WTC11 (cell line): ENCODE measurements at regions not wholly inside any gene's neighbourhood (a gene's known extent, or its start where the extent isn't known, plus 50 kb on each side); places are given as distances from the start of the nearest gene placed in this dataset.

ENCODE experiments used
- ATAC-seq: fragments of 200-7000 bp; cut with Tn5 transposase; 2 replicates; pipeline ENCODE4 v1.10.0; 2021; ENCODE audit warnings: mild to moderate bottlenecking, moderate library complexity
- CTCF ChIA-PET: fragments of 300-600 bp; sonication (Branson Sonifier 250); formaldehyde crosslinking; loops from one replicate; lab custom pipeline; 2021; ENCODE audit warnings: antibody characterized with exemption; lab: Charles Lee
- POLR2A ChIA-PET: fragments of 350-600 bp; sonication (Branson Sonifier 250); formaldehyde crosslinking; loops from one replicate; lab custom pipeline; 2021; ENCODE audit warnings: antibody characterized with exemption; lab: Charles Lee
- DNase-seq: peaks from one replicate; pipeline ENCODE4 v3.0.0; 2021; ENCODE audit warnings: low spot score
- H3K27ac Mint-ChIP-seq: 2 replicates; pipeline ENCODE4 v1.8.0; 2021; ENCODE audit warnings: mixed read lengths
- H3K27me3 Mint-ChIP-seq: 2 replicates; pipeline ENCODE4 v1.8.0; 2021; ENCODE audit warnings: low read depth, mild to moderate bottlenecking, moderate library complexity, mixed read lengths
- H3K36me3 Mint-ChIP-seq: 2 replicates; pipeline ENCODE4 v1.8.0; 2021; ENCODE audit warnings: mixed read lengths
- H3K4me1 Mint-ChIP-seq: 2 replicates; pipeline ENCODE4 v1.8.0; 2022; ENCODE audit warnings: mixed read lengths
- H3K4me3 Mint-ChIP-seq: 2 replicates; pipeline ENCODE4 v1.8.0; 2021; ENCODE audit warnings: mild to moderate bottlenecking, moderate library complexity, mixed read lengths
- H3K9me3 Mint-ChIP-seq: 2 replicates; pipeline ENCODE4 v1.8.0; 2021; ENCODE audit warnings: mixed read lengths
- ATF1 ChIP-seq: sonication (generic); formaldehyde crosslinking; IDR thresholded peaks from 2 replicates; pipeline ENCODE4 v1.8.1; 2023; ENCODE audit warnings: mild to moderate bottlenecking, moderate library complexity, missing genetic modification reagents
- CREM ChIP-seq: sonication (generic); formaldehyde crosslinking; IDR thresholded peaks from 2 replicates; pipeline ENCODE4 v1.8.1; 2022; ENCODE audit warnings: mild to moderate bottlenecking, missing genetic modification reagents, moderate library complexity
- ETV6 ChIP-seq: sonication (generic); formaldehyde crosslinking; IDR thresholded peaks from 2 replicates; pipeline ENCODE4 v1.8.1; 2022; ENCODE audit warnings: mild to moderate bottlenecking, missing genetic modification reagents
- FOXK1 ChIP-seq: sonication (generic); formaldehyde crosslinking; IDR thresholded peaks from 2 replicates; pipeline ENCODE4 v1.8.0; 2022; ENCODE audit warnings: mild to moderate bottlenecking, moderate library complexity, missing genetic modification reagents
- KAT7 ChIP-seq: sonication (generic); formaldehyde crosslinking; IDR thresholded peaks from 2 replicates; pipeline ENCODE4 v1.8.1; 2023; ENCODE audit warnings: missing genetic modification reagents, mild to moderate bottlenecking, borderline replicate concordance
- MLX ChIP-seq: sonication (generic); formaldehyde crosslinking; IDR thresholded peaks from 2 replicates; pipeline ENCODE4 v1.8.1; 2023; ENCODE audit warnings: mild to moderate bottlenecking, missing genetic modification reagents, moderate library complexity
- MYBL2 ChIP-seq: sonication (generic); formaldehyde crosslinking; IDR thresholded peaks from 2 replicates; pipeline ENCODE4 v1.8.1; 2023; ENCODE audit warnings: mild to moderate bottlenecking, moderate library complexity, missing genetic modification reagents
- NR1H2 ChIP-seq: sonication (generic); formaldehyde crosslinking; IDR thresholded peaks from 2 replicates; pipeline ENCODE4 v1.9.0; 2021; ENCODE audit warnings: mild to moderate bottlenecking, moderate library complexity, missing genetic modification reagents
- NR2C2 ChIP-seq: sonication (generic); formaldehyde crosslinking; IDR thresholded peaks from 2 replicates; pipeline ENCODE4 v1.8.0; 2022; ENCODE audit warnings: mild to moderate bottlenecking, missing genetic modification reagents
- OVOL2 ChIP-seq: fragments of 250-450 bp; sonication (Bioruptor Pico); IDR thresholded peaks from 2 replicates; pipeline ENCODE4 v1.9.0; 2021; ENCODE audit warnings: mild to moderate bottlenecking, borderline replicate concordance
- RORB ChIP-seq: fragments of 250-450 bp; sonication (Bioruptor Pico); IDR thresholded peaks from 2 replicates; pipeline ENCODE4 v1.9.0; 2021; ENCODE audit warnings: mild to moderate bottlenecking
- SMAD3 ChIP-seq: sonication (generic); formaldehyde crosslinking; IDR thresholded peaks from 2 replicates; pipeline ENCODE4 v1.8.0; 2022; ENCODE audit warnings: missing genetic modification reagents, mild to moderate bottlenecking, borderline replicate concordance
- SMAD4 ChIP-seq: sonication (generic); formaldehyde crosslinking; IDR thresholded peaks from 2 replicates; pipeline ENCODE4 v1.8.0; 2022; ENCODE audit warnings: mild to moderate bottlenecking, missing genetic modification reagents
- TEAD4 ChIP-seq: sonication (generic); formaldehyde crosslinking; IDR thresholded peaks from 2 replicates; pipeline ENCODE4 v1.8.0; 2022; ENCODE audit warnings: mild to moderate bottlenecking, missing genetic modification reagents
- USF1 ChIP-seq: sonication (generic); formaldehyde crosslinking; IDR thresholded peaks from 2 replicates; pipeline ENCODE4 v1.8.0; 2022; ENCODE audit warnings: mild to moderate bottlenecking, missing genetic modification reagents
- ZBTB21 ChIP-seq: sonication (generic); formaldehyde crosslinking; IDR thresholded peaks from 2 replicates; pipeline ENCODE4 v1.8.1; 2023; ENCODE audit warnings: mild to moderate bottlenecking, missing genetic modification reagents, borderline replicate concordance
- ZNF263 ChIP-seq: sonication (generic); formaldehyde crosslinking; IDR thresholded peaks from 2 replicates; pipeline ENCODE4 v1.8.1; 2022; ENCODE audit warnings: low read depth, mild to moderate bottlenecking, moderate library complexity, missing genetic modification reagents
- ZNF396 ChIP-seq: fragments of 250-450 bp; sonication (Bioruptor Pico); IDR thresholded peaks from 2 replicates; pipeline ENCODE4 v1.8.0; 2021; ENCODE audit warnings: mild to moderate bottlenecking, moderate library complexity, borderline replicate concordance
- ZNF671 ChIP-seq: fragments of 250-450 bp; sonication (Bioruptor Pico); IDR thresholded peaks from 2 replicates; pipeline ENCODE4 v1.8.0; 2021; ENCODE audit warnings: mild to moderate bottlenecking
- ZSCAN18 ChIP-seq: fragments of 250-450 bp; sonication (Bioruptor Pico); IDR thresholded peaks from 2 replicates; pipeline ENCODE4 v2.1.2; 2022; ENCODE audit warnings: mild to moderate bottlenecking, moderate library complexity
- TF ChIP-seq, protein P1 (sequence below): sonication (generic); formaldehyde crosslinking; IDR thresholded peaks from 2 replicates; pipeline ENCODE4 v1.8.0; 2022; ENCODE audit warnings: mild to moderate bottlenecking, missing genetic modification reagents
- TF ChIP-seq, protein P2 (sequence below): sonication (generic); formaldehyde crosslinking; IDR thresholded peaks from 2 replicates; pipeline ENCODE4 v1.8.1; 2023; ENCODE audit warnings: mild to moderate bottlenecking, missing genetic modification reagents, moderate library complexity
- TF ChIP-seq, protein P3 (sequence below): fragments of 200-600 bp; IDR thresholded peaks from 2 replicates; pipeline ENCODE4 v1.8.0; 2022; ENCODE audit warnings: antibody characterized with exemption

DNA sequence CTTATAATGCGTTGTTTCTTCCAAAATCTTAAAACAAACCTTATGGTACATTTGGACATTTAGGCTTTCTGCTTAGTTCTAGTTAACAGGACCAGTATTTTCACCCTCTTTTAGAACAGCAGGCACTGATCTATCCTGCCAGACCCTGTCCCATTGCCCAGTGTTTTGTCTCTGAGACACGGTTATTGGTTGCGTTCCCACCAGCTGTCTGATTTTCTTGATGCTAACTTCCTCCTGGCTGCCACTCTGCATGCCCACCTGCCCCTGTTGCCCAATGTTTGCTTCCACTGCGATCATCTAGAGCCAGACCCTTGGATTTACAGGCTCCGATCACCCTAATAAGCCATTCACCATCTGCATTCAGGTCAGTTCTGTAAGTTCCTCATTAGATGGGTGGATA lies 506.0 kb upstream of the CDH6 start (continued):
- TF ChIP-seq ZNF263 (CRISPR knock-in tag) (no peak), KAT7 (CRISPR knock-in tag) (no peak)

- ATAC-seq = no peak
- no peak for DNase-seq
- TF ChIP-seq ZSCAN18 (no peak), NR2C2 (CRISPR knock-in tag) (no peak), ZBTB21 (CRISPR knock-in tag) (no peak), CREM (CRISPR knock-in tag) (no peak), RORB (CRISPR knock-in tag) (no peak), SMAD3 (CRISPR knock-in tag) (no peak), ZNF671 (no peak), ATF1 (no peak)
- TF ChIP-seq, protein P1, sequence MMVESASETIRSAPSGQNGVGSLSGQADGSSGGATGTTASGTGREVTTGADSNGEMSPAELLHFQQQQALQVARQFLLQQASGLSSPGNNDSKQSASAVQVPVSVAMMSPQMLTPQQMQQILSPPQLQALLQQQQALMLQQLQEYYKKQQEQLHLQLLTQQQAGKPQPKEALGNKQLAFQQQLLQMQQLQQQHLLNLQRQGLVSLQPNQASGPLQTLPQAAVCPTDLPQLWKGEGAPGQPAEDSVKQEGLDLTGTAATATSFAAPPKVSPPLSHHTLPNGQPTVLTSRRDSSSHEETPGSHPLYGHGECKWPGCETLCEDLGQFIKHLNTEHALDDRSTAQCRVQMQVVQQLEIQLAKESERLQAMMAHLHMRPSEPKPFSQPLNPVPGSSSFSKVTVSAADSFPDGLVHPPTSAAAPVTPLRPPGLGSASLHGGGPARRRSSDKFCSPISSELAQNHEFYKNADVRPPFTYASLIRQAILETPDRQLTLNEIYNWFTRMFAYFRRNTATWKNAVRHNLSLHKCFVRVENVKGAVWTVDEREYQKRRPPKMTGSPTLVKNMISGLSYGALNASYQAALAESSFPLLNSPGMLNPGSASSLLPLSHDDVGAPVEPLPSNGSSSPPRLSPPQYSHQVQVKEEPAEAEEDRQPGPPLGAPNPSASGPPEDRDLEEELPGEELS = no peak
- TF ChIP-seq, protein P2, sequence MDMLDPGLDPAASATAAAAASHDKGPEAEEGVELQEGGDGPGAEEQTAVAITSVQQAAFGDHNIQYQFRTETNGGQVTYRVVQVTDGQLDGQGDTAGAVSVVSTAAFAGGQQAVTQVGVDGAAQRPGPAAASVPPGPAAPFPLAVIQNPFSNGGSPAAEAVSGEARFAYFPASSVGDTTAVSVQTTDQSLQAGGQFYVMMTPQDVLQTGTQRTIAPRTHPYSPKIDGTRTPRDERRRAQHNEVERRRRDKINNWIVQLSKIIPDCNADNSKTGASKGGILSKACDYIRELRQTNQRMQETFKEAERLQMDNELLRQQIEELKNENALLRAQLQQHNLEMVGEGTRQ (CRISPR knock-in tag) = no peak
- POLR2A ChIA-PET = no interaction called here
- Mint-ChIP-seq H3K4me3 (no peak overlapping the region), H3K27ac (no peak overlapping the region), H3K4me1 (0 out of 2 replicates have a peak, but pooled peaks cover 2% of the 10 kb centered on the region), H3K9me3 (peaks cover 7% of the 10 kb centered on the region; the same call in 1 of the 2 replicates), H3K27me3 (peaks cover 8% of the 10 kb centered on the region), H3K36me3 (no peaks in the 10 kb centered on the region)
- CTCF ChIA-PET = no interaction called here
These were observed 507.0 kb upstream of the CDH6 start for GRCh38 chr5:30686530-30686929.

GRCh38 chr5:30676223-30676840 lies 517.2 kb upstream of the CDH6 start:
- CTCF ChIA-PET = no interaction called here
- Mint-ChIP-seq H3K4me3 (no peak overlapping the region), H3K27me3 (peaks cover 29% of the 10 kb centered on the region), H3K36me3 (peaks cover 35% of the 10 kb centered on the region), H3K4me1 (no peaks in the 10 kb centered on the region), H3K9me3 (peaks cover 36% of the 10 kb centered on the region), H3K27ac (no peak overlapping the region)
- ATAC-seq (no peak), DNase-seq (no peak)
- TF ChIP-seq ZNF396 (CRISPR knock-in tag) (no peak), MYBL2 (no peak), RORB (CRISPR knock-in tag) (no peak), OVOL2 (CRISPR knock-in tag) (no peak), ETV6 (CRISPR knock-in tag) (no peak), USF1 (no peak), SMAD3 (CRISPR knock-in tag) (no peak), CREM (CRISPR knock-in tag) (no peak), TEAD4 (no peak), SMAD4 (CRISPR knock-in tag) (no peak), MLX (CRISPR knock-in tag) (no peak), FOXK1 (CRISPR knock-in tag) (no peak), ZBTB21 (CRISPR knock-in tag) (no peak), ZNF671 (no peak), NR1H2 (no peak)
- TF ChIP-seq, protein P3, sequence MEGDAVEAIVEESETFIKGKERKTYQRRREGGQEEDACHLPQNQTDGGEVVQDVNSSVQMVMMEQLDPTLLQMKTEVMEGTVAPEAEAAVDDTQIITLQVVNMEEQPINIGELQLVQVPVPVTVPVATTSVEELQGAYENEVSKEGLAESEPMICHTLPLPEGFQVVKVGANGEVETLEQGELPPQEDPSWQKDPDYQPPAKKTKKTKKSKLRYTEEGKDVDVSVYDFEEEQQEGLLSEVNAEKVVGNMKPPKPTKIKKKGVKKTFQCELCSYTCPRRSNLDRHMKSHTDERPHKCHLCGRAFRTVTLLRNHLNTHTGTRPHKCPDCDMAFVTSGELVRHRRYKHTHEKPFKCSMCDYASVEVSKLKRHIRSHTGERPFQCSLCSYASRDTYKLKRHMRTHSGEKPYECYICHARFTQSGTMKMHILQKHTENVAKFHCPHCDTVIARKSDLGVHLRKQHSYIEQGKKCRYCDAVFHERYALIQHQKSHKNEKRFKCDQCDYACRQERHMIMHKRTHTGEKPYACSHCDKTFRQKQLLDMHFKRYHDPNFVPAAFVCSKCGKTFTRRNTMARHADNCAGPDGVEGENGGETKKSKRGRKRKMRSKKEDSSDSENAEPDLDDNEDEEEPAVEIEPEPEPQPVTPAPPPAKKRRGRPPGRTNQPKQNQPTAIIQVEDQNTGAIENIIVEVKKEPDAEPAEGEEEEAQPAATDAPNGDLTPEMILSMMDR = no peak
- POLR2A ChIA-PET = no interaction called here
